ENCODE measurements at regions not wholly inside any gene's neighbourhood (a gene's known extent, or its start where the extent isn't known, plus 50 kb on each side); places are given as distances from the start of the nearest gene placed in this dataset.

DNA sequence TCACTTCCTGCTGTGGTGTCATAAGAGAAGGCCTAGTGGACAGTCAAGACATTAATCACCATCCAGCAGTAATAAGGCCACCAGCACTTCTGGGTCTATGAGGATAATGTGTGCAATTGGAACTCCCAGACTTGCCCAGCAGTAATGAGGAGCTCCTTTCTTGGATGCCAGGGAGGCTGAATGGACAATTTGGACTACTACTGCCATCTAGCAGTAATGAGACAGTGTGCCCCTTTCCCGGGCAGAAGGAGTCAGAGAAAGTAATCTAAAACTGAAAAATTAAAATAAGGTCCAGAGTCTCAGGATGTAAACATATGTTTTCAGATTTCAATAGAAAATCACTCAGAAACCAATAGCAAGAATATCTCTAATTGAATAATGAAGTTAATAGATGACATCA, 400.4 kb downstream of the CDC14C start:
- DNase-seq (ENCODE audit: extremely low spot score in 2 of 2), result no peak
- Histone ChIP-seq H3K4me3 (no peak overlapping the region), H3K27me3 (no peaks in the 10 kb centered on the region), H3K27ac (no peak overlapping the region), H3K36me3 (no peaks in the 10 kb centered on the region), H3K4me1 (no peaks in the 10 kb centered on the region), H3K9me3 (no peaks in the 10 kb centered on the region)
- intact Hi-C loops (cut with DNase I), result no loop called here
- TF ChIP-seq POLR2A (IDR thresholded peaks at IDR 0.05), result no peak
- TF ChIP-seq POLR2AphosphoS5 (IDR thresholded peaks at IDR 0.05; ENCODE audit: insufficient read depth in 1 of 2, low read depth in 1 of 2), result no peak
- TF ChIP-seq, protein P1, sequence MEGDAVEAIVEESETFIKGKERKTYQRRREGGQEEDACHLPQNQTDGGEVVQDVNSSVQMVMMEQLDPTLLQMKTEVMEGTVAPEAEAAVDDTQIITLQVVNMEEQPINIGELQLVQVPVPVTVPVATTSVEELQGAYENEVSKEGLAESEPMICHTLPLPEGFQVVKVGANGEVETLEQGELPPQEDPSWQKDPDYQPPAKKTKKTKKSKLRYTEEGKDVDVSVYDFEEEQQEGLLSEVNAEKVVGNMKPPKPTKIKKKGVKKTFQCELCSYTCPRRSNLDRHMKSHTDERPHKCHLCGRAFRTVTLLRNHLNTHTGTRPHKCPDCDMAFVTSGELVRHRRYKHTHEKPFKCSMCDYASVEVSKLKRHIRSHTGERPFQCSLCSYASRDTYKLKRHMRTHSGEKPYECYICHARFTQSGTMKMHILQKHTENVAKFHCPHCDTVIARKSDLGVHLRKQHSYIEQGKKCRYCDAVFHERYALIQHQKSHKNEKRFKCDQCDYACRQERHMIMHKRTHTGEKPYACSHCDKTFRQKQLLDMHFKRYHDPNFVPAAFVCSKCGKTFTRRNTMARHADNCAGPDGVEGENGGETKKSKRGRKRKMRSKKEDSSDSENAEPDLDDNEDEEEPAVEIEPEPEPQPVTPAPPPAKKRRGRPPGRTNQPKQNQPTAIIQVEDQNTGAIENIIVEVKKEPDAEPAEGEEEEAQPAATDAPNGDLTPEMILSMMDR (IDR thresholded peaks at IDR 0.05), result no peak

GRCh38 chr7:49325571-49325970, 401.2 kb downstream of the CDC14C start:
- H3K27ac ChIP-seq, result no peak overlapping the region
- no peak for TF ChIP-seq POLR2A (IDR thresholded peaks at IDR 0.05)
- TF ChIP-seq POLR2AphosphoS5 (IDR thresholded peaks at IDR 0.05; ENCODE audit: insufficient read depth in 1 of 2, low read depth in 1 of 2), result no peak
- TF ChIP-seq, protein P1 (IDR thresholded peaks at IDR 0.05), result no peak
- no peaks in the 10 kb centered on the region for H3K4me1 ChIP-seq
- no peaks in the 10 kb centered on the region for H3K36me3 ChIP-seq
- DNase-seq (ENCODE audit: extremely low spot score in 2 of 2), result no peak
- intact Hi-C loops (cut with DNase I), result no loop called here
- no peaks in the 10 kb centered on the region for H3K9me3 ChIP-seq
- H3K27me3 ChIP-seq, result no peaks in the 10 kb centered on the region
- no peak overlapping the region for H3K4me3 ChIP-seq

- TF ChIP-seq POLR2AphosphoS5 (IDR thresholded peaks at IDR 0.05; ENCODE audit: insufficient read depth in 1 of 2, low read depth in 1 of 2) (no peak), POLR2A (IDR thresholded peaks at IDR 0.05) (no peak)
- TF ChIP-seq, protein P1 (IDR thresholded peaks at IDR 0.05), result no peak
- Histone ChIP-seq H3K27me3 (no peaks in the 10 kb centered on the region), H3K27ac (no peak overlapping the region), H3K4me3 (no peak overlapping the region), H3K9me3 (no peaks in the 10 kb centered on the region), H3K36me3 (no peaks in the 10 kb centered on the region), H3K4me1 (no peaks in the 10 kb centered on the region)
- no peak for DNase-seq (ENCODE audit: extremely low spot score in 2 of 2)
- intact Hi-C loops (cut with DNase I), result no loop called here
Measured at GRCh38 chr7:49327155-49327554, 402.8 kb downstream of the CDC14C start.

DNA sequence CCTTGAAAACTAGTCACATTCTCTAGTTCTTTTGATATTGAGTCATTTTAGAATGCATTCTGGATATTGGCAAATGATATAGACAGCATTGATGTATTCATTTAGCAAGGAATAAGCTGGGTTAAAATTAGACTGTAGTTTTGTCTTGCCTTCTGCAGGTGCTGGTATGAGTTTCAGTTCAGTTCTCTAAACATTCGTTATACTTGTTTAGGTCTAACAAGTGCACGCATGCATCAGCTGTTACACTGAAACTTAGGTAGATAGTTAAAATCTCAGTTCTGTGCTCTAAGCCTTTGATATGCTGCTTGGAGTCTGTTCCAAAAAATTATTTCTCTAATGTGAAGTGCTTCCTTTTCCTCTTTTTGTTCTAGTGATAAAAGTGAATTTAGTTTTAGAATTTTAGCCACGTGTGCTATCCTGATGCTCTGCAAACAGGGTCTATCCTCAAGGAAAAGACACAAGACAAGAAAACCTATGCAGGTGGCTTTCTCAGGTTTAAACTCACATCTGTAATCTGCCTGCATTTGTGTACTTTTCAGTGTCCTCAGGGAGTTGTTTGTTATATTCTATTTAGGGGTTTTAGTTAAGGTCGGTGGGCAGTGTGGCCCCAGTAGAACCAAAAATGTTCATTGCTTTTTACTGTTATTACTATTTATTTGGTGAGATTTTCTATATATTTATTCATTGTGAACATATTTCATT, 409.0 kb downstream of the CDC14C start:
- no peak overlapping the region for H3K4me3 ChIP-seq
- intact Hi-C loops (cut with DNase I), result no loop called here
- no peaks in the 10 kb centered on the region for H3K9me3 ChIP-seq
- TF ChIP-seq POLR2A (IDR thresholded peaks at IDR 0.05) (no peak), POLR2AphosphoS5 (IDR thresholded peaks at IDR 0.05; ENCODE audit: insufficient read depth in 1 of 2, low read depth in 1 of 2) (no peak)
- TF ChIP-seq, protein P1 (IDR thresholded peaks at IDR 0.05), result no peak
- no peak overlapping the region for H3K27ac ChIP-seq
- no peak for DNase-seq (ENCODE audit: extremely low spot score in 2 of 2)
- H3K27me3 ChIP-seq, result no peaks in the 10 kb centered on the region
- H3K36me3 ChIP-seq, result no peaks in the 10 kb centered on the region
- no peaks in the 10 kb centered on the region for H3K4me1 ChIP-seq

- H3K9me3 ChIP-seq, result no peaks in the 10 kb centered on the region
- H3K36me3 ChIP-seq, result no peaks in the 10 kb centered on the region
- no peak overlapping the region for H3K27ac ChIP-seq
- H3K27me3 ChIP-seq, result no peaks in the 10 kb centered on the region
- DNase-seq (ENCODE audit: extremely low spot score in 2 of 2), result no peak
- intact Hi-C loops (cut with DNase I), result no loop called here
- no peak overlapping the region for H3K4me3 ChIP-seq
- TF ChIP-seq POLR2A (IDR thresholded peaks at IDR 0.05) (no peak), POLR2AphosphoS5 (IDR thresholded peaks at IDR 0.05; ENCODE audit: insufficient read depth in 1 of 2, low read depth in 1 of 2) (no peak)
- TF ChIP-seq, protein P1 (IDR thresholded peaks at IDR 0.05), result no peak
- H3K4me1 ChIP-seq, result no peaks in the 10 kb centered on the region
Measured at GRCh38 chr7:49341849-49342248, 417.5 kb downstream of the CDC14C start.
